KBM-7 (cell line): ENCODE measurements at regions not wholly inside any gene's neighbourhood (a gene's known extent, or its start where the extent isn't known, plus 50 kb on each side); places are given as distances from the start of the nearest gene placed in this dataset.
"Not testable (repeated sequence)": the region's sequence is repeated elsewhere in the genome, so short reads cannot be mapped to it uniquely, and the experiment has no call there.

Experiments
- DNase-seq: peaks from one replicate; pipeline ENCODE4 v3.0.0-alpha.2; 2015
- in situ Hi-C: fragments of 300-500 bp; cut with MboI; formaldehyde crosslinking; loops from 2 replicates; pipeline ENCODE4 v1.14.3; 2020; ENCODE audit warnings: low sequenced_read_pairs, low pct_unique_long_range_greater_than_20kb, mixed read lengths

DNA sequence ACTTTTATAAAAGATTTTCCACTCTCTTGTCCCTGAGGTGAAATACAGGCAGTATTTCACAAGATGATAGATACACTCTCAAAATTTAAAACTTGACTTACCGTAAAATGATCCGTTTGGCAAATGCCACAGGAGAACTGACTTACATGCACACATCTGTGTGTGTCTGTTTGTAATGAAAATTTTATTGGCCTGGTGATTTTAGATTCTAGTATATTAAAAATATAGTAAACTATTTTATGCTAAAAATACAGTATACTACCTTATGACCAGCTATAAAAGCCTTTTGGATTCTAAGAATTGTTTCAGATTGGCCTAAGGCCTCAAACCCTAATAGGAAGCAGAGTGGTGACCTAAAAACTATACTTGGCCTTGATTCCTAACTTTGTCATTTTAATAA, 362.7 kb downstream of the IPMK start:
- no peak for DNase-seq
- in situ Hi-C loops, result no loop called here

GRCh38 chr10:57898231-57898630, 369.5 kb downstream of the IPMK start:
- DNase-seq, result no peak
- in situ Hi-C loops, result no loop called here

GRCh38 chr10:57897611-57898010, 370.1 kb downstream of the IPMK start:
- in situ Hi-C loops, result no loop called here
- DNase-seq, result no peak

DNA sequence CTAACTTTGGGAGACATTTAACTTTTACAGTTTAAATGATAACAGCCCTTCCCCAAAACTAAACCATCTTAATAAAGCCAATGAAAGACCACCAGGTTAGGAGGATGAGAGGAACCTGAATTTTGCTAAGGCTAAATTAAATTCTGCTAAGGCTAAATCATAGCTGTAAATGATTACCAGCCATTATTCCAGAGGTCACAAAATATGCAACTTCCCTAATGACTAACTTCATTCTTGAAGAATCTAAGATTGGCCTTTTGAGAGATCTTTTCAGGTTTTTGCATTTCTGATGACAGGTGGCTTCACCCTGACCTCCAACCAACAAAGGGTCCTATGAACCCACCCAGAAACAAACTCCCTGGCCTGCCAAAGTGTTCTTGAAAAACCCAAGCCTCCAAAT, 373.3 kb downstream of the IPMK start:
- DNase-seq, result no peak
- in situ Hi-C loops, result no loop called here

GRCh38 chr10:57891201-57892006, 376.3 kb downstream of the IPMK start:
- in situ Hi-C loops, result no loop called here
- DNase-seq, result no peak

- no peak for DNase-seq
- in situ Hi-C loops, result no loop called here
These were observed 377.0 kb downstream of the IPMK start for GRCh38 chr10:57890691-57891090.

DNA sequence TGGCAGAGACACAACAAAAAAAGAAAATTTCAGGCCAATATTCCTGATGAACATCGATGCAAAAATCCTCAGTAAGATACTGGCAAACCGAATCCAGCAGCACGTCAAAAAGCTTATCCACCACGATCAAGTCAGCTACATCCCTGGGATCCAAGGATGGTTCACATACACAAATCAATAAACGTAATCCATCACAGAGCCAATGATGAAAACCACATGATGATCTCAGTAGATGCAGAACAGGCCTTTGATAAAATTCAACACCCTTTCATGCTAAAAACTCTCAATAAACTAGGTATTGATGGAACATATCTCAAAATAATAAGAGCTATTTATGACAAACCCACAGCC, 382.1 kb downstream of the IPMK start:
- in situ Hi-C loops, DNase-seq: not testable (repeated sequence)

DNA sequence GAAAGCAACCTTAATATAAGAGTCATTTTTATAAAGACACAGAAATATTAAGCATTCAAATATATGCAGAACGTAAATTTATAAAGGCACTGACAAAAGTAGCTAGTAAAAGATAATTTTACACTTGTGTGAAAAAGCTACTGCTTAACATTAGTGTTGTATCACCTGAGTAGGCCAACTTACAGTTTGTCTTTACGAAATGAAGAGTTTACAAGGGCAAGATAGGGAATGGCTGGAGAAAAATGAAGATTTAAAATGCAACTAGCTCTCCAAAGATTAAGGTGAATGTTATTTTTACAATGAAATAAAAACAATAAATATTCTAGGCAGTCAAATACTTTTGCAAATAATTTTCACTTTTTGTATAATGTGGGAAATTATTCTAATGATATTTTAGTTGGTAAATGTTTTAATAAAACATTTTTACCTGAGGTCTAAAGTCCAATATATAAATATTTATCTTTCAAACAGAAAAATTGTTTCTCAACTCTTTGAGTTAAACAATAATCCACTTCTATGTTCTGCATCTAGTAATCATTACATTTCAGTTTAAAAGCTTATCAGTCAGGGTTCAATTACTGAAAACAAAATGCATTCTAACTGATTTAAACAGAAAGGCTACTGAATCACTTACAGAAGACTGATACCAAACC, 382.6 kb downstream of the IPMK start:
- DNase-seq, result no peak
- in situ Hi-C loops, result no loop called here

GRCh38 chr10:57884407-57884806, 383.3 kb downstream of the IPMK start:
- DNase-seq, result no peak
- in situ Hi-C loops, result no loop called here

- DNase-seq, result no peak
- in situ Hi-C loops, result no loop called here
These were observed 387.1 kb downstream of the IPMK start for GRCh38 chr10:57880446-57881227.

- no peak for DNase-seq
- in situ Hi-C loops, result no loop called here
These were observed 392.9 kb downstream of the IPMK start for GRCh38 chr10:57874810-57875209.

- in situ Hi-C loops, result no loop called here
- DNase-seq, result no peak
These were observed 400.5 kb downstream of the IPMK start for GRCh38 chr10:57867241-57867640.

- no peak for DNase-seq
- in situ Hi-C loops, result no loop called here
These were observed 402.7 kb downstream of the IPMK start for GRCh38 chr10:57864765-57865680.

- no peak for DNase-seq
- in situ Hi-C loops, result no loop called here
These were observed 417.9 kb downstream of the IPMK start for GRCh38 chr10:57849691-57850357.

GRCh38 chr10:57846307-57847065, 421.2 kb downstream of the IPMK start:
- in situ Hi-C loops, result no loop called here
- no peak for DNase-seq

DNA sequence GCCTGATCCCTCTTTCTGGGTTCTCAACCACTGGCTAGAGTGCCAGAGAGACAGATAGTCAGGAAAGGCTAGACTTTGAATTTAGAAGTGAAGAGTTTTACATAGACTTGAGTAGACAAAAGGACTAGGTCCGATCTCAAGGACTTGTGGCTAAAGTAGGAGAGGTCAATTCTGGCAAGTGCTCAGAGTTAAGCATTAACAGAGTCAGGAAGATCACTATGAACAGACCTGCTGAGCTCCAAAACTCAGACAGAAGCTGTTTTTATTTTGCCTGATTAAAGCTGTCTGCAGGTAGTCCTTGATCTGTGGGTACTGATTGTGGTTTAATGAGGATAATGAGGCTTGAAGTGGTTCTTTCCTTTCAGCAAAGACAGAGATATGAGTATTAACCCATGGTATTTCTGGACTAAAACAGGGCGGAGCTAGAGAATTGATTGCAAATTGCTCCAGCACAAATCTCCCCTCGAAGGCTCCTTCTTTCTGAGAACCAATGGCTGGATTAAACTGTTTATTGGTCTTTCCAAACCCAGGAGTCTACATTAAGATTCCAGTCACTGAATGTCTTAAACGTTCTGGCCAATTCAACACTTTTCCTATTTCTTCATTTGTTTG, 423.2 kb downstream of the IPMK start:
- in situ Hi-C loops, result no loop called here
- no peak for DNase-seq

DNA sequence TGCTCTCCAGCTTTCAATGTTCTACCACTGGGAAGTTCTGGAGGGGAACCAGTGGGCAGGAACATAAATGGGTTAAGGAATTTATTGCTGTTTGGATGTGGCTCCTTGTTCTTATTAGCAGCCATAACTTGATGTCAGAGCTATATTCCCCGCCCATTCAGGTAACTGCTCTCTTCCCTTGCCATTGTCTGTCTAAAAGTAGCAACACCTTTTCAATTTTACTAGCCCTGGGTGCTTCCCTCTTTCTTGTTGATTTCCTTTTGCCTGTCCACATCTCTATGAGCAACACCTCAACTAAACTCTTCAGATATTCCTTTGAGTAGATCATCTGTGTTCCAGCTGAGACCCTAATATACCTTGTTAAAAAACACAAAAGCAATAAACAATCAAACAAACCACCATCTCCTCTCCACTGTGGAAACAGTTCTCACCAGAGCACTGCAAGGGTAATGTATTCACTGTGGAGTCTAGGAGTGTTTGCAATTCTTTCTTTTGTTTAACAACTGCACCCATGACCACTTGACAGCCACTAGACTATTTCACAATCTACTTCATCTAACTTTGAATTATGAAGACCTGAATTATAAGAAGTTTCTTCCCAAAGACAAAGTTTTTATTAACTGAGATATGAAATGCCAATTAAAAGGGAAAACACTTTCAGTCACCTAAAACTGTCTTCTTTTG, 436.7 kb downstream of the IPMK start:
- no peak for DNase-seq
- in situ Hi-C loops, result no loop called here
